ENCODE measurements at regions not wholly inside any gene's neighbourhood (a gene's known extent, or its start where the extent isn't known, plus 50 kb on each side); places are given as distances from the start of the nearest gene placed in this dataset.

- no peak for DNase-seq
Observed at GRCh38 chr2:120428748-120429147, 82.8 kb downstream of the INHBB start.

DNA sequence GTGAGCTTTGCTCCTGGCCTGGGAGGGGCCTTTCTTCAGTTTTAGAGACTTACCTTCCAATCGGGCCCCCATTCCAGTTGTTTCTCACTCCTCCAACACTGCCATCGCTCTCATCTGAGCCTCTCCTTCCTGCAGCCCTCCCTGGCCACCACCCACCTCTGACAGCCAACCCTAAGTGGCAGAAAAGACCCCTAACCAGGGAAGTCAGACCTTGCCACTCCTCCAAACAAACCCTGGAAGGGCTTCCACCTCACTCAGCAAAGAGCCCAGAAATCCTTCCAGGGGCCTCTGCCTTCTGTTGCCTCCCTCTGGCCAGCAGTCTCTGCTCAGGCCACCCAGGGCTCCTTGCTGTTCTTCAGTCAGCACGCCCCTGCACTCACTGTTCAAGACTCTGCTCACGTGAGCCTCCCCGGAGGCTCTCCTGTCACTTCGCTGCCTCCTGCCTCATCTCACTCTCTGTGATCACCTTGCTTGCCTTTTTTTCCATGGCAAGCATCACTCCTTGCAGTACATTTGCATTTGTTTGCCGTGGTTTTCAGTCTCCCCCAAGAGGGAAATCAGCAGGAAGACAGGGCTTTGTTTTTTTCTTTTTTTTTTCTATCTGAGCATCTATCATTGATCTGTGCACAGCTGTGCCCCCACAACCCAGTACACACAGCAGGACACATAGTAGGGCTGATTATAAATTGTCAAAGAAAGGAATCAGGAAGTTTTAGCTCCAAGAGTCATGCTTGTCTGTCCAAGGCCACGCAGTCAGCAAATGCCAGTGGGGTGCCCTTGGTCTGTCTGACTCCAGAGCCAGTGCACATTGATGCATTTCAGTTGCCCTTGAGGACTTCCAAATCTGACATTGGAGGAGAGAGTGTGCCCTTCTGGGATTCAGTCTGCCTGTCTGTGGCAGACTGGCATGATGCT is 83.9 kb downstream of the INHBB start:
- peak; percentile 54 to 78 for DNase-seq

DNA sequence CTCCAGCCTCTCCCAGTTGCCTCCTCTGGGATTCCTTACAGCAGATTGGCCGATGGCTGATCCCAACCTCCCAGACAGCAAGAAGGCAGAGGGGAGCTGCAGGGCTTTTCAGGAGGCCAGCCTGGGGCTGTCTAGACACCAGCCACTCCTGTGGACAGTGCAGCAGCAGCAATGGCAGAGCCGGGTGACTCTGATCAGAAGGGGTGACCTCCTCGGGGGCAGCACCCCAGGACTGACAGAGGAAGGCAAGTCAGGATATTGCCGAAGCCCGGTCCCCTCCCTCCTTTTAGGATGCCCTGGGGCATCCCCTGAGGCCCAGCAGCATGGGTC is 84.5 kb downstream of the INHBB start:
- no peak for DNase-seq

- DNase-seq, result no peak
Observed at GRCh38 chr2:120430957-120431356, 85.0 kb downstream of the INHBB start.

DNA sequence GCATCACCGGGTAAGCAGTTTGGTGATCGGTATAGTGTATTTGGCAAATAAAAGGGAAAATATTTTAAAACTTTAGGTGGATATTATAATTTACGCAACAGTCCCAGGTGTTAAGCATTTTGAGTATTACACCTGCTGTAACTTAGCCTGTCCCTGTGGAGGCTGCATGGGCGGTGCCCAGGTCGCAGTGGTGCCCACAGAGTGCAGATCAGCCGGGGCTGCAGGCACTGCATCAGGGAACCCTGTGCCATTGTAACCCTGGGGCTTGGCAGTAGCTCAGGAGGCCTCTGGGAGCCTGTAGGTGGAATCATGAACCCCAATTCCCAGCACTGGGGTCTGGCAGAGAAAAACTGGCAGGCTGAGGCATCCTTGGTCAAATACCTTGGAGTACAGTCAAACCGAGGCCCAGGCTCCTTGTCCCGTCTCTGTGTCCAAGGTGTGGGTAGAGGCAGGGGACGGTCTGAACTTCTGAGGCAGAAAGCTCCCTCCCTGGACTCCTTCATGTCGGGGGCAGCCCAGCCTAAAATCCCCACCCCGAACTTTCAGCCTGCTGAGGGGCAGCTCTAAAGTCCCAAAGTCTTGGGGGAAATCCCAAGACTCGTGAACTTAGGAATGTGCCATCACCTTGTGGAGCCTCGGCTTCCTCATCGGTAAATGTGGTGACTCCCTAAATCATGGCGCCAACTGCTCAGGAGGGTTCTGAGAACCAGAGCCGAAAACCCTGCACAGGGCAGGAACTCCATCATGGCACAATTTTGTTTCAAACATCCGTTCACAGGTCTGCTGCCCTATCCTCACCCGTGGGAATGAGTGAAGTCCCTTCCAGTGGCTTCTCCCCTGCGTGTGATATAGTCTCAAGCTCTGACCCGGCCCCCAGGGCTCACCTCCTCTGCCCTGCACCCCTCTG is 85.7 kb downstream of the INHBB start:
- no peak for DNase-seq

DNA sequence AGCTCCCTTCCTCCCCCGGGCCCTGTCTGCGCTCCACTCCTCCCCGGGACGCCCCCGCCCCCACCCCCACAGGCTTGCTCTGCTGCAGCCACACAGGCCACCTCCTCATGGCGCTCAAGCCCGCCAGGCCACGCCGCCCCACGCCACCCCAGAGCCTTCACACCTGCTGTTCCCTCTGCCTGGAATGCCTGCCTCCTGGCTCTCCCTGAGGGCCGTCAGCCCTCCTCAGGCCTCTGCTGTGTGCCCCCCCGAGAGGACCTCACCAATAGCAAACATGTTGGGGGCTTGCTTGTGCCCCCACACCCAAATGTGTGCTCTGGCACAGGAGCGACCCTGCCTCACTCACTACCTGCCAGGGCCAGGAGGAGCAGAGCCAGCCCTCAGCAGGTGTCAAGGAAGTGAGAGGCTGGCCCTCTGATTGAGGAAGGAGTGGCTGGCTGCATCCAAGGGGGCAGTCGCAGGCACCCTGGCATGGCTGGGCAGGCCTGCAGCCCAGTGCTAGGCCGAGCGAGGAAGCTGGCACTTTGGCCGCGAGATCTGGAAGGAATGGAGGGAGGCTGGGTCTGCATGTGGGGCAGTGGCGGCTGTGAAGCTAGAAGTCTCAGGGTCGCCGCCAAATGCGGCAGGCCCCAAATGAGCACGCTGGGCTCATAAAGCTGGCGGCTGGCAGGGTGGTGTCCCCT is 86.5 kb downstream of the INHBB start:
- DNase-seq, result no peak

DNA sequence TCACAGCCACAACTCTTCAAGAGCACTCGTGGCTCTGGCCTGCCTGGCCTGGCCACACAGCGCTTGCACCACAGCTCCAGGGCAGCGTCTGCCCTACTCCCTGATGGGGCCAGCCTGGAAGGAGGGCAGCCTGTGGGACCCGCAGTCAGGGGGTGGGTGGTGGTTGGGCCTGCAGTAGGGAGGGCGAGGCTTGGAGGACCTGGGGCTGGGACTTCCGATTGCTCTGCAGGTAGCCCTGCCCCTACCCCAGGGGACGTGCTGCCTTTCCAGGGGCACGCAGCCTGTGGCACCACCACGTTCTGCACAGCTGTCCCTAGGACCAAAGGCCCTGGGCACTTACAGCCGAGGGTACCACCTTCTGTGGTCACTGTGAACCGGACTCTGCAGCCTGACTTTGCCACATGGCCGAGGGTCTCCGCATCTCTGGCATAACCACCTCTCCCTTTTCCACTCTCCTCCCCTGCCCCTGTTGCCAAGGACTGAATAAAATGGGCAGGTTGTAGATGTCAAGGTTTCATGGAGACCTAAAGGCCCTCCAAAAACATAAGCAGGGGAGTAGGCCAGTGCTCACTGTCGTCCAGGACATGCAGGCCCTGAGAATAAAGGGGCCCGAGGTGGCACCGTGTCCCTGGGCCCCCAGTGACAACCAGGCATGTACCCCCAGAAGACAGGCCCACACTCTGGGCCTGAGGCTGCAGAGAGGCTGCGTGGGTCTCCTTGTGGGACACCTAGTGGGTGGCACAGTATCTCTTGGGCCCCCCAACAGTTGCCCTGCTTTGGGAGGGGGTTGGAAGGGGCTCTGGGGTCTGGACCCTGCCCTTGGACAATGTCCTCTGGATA is 87.3 kb downstream of the INHBB start:
- DNase-seq, result no peak

DNA sequence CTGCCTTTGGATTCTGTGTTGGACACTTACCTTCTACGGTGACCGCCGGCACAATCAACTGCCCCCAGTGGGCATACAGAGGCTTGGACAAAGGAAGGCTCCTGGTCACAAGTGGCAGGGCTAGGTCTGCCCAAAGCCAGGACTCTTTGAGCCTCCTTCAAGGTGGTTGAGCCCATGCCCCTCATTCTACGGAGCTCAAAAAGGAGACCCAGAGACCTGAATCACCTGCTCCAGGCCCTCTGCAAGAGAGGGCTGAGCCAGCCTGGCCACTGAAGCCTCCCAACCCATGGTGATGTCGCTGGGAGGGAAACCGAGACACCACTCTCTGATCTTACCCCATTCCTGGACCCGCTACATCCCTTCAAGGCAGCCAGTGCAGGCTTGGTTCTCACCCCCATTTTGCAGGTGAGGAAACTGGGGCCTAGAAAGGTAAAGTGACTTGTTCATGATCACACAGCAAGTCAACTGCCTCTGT is 87.9 kb downstream of the INHBB start:
- DNase-seq, result no peak

DNA sequence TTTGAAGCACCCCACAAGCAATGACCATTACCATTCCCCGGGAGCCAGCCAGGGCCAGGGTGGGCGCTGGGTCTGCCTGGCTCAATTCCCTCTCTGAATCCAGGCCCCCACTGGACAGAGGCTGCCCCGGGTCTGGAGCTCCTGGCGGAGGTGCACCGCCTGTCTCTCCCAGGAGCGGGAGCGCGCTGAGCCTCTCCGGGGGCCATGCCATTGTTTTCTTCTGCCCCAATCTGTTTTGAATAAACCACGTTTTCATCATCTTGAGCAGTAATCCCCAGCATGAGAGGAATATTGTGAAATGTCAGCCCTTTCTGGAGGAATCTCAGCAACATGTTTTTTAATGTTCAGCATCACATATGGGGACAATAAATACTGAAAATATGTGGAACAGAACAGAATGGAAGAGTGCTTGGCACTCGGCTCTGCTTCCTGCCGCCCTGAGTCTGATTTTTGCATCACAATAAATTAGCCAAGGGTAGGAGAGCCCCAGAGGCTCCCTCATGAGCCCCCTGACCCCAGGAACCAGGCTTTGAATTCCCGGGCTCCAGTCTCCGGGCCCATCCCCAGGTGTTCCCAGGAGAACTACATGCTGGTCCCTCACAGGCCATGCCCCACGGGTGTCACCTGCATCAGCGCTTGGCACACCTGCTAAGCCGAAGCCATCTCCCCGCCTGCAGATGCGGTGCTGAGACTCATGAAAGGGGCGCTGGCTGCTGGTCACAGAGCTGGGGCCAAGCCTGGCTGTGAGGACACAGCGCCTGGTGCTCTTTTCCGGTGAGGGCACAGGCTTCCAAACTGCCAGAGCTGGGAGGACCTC is 88.8 kb downstream of the INHBB start:
- DNase-seq, result no peak

- no peak for DNase-seq
Observed at GRCh38 chr2:120435671-120436459, 89.9 kb downstream of the INHBB start.

- no peak for DNase-seq
Observed at GRCh38 chr2:120436460-120436739, 90.5 kb downstream of the INHBB start.

DNA sequence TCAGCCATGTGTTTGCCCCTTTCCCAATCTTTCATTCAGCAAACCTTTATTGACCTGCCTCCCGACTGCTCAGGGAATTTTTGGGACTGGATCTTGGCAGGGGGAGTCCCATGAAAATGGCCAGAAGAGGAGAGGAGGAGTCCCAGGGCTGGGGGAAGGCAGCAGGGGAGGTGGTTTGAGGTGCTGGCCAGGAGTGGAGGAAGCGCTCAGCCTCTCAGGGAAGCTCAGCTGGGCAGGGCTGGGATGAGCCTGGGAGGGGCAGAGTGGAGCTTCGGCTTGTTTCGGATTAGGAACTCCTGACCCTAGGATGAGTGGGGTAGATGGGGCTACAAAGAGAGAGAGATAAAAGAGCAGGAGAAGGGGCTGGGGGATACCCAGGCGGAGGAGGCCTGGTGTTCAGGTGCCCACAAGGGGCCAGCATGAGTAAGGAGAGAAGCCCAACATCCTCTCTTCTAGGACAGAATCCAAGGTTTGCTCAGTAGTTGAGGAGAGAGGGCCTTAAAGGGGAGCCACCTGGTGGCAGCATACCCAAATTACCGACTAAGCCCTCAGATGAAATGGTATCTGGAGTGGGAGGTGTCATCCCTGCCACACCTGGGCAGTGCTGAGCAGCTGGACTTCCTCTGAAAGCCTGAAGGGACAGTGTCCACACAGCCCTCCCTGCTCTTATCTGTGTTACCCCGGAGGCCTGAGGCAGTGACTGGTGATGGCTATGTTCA is 91.1 kb downstream of the INHBB start:
- peak; percentile 52 to 81 for DNase-seq

GRCh38 chr2:120437604-120438000 is 91.7 kb downstream of the INHBB start:
- no peak for DNase-seq

DNA sequence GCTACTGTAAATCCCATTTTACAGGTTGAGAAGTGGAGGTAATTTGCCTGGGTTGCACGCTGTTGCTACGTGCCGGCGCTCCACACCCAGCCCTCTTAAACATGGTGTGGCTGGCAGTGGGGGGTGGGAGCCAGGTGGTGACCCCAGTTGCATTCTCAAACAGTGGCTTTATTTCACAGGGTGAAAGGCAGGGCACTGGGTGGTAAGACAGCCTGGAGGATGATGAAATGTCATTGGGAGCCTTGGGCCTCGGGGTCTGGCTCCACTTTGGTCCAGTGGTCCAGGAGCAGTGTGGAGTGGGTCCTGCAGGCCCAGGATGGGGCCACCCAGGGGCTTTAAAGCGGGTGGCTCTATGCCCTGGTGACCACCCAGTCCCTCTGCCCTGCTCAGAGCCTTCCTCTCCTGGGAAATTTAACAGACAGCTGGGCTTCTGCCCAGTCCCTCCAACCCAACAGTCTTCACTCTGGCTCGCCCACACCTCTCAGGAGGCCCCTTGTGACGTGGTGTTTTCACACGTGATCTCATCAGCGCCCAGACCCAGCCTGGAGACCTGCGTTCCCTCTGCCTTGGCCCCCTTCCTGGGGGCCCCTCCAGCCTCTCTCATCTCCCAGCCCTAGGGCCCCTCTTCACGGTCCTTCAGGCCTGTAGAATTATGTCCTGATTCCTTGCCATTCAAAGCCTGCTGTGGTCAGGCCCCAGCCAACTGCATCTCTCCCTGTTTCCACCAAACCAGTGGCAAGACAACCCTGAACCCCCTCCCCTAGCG is 92.5 kb downstream of the INHBB start:
- DNase-seq, result no peak

DNA sequence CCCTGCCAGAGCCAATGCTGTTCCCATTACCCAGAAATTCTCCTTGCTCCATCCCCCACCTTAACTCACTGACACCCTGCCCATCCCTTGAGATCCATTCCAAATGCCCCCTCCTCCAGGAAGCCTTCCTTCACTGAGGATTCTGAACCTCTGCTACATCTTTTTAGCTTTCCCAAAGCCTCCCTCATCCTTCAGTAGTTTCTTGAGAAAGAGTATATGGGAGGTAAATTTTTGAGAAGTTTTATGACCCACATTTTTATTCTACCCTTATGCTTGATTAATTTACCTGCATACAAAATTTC is 93.1 kb downstream of the INHBB start:
- no peak for DNase-seq

GRCh38 chr2:120439637-120440384 is 93.9 kb downstream of the INHBB start:
- DNase-seq, result no peak

GRCh38 chr2:120440521-120441350 is 94.8 kb downstream of the INHBB start:
- no peak for DNase-seq

DNA sequence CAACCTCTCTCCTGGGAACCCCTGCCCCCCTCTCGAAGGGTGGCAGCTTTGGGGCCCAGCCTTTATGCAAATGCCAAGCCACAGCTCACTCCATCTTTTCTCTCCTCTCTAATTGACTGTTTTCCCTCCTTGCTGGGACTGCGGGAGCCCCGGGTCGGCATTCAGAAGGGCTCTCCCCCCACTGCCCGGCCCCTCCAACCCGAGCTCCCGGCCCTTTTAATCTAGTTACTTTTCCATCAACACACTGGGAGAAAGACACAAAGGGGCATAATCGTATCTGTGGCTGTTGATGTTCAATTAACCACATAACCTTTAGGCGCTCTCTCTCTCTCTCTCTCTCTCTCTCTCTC is 95.4 kb downstream of the INHBB start:
- DNase-seq, result no peak
